K562 (cell line): ENCODE measurements at regions not wholly inside any gene's neighbourhood (a gene's known extent, or its start where the extent isn't known, plus 50 kb on each side); places are given as distances from the start of the nearest gene placed in this dataset.

Source experiments
- CBX2 ChIP-seq: fragments of 200-600 bp; sonication (generic); IDR thresholded peaks from one replicate; pipeline ENCODE4 v1.6.1; 2012; ENCODE audit warnings: mild to moderate bottlenecking, low read length, inconsistent platforms; ENCODE audit not compliant: insufficient read depth, poor library complexity, severe bottlenecking
- GATAD2B ChIP-seq: fragments of 450-650 bp; IDR thresholded peaks from 2 replicates; pipeline ENCODE4 v1.6.1; 2017; ENCODE audit warnings: mild to moderate bottlenecking, borderline replicate concordance
- KLF13 ChIP-seq: fragments of 450-650 bp; IDR thresholded peaks from 2 replicates; pipeline ENCODE4 v1.6.1; 2016; ENCODE audit warnings: missing genetic modification characterization, low read depth, mild to moderate bottlenecking, missing compliant biosample characterization, moderate library complexity, borderline replicate concordance
- KLF6 ChIP-seq: fragments of 250-450 bp; sonication (Bioruptor Pico); IDR thresholded peaks from 2 replicates; pipeline ENCODE4 v1.4.0; 2020; ENCODE audit warnings: mild to moderate bottlenecking, moderate library complexity, borderline replicate concordance
- MNT ChIP-seq, 2 experiments: fragments of 450-650 bp; conservative IDR thresholded peaks; 2 replicates each; pipeline ENCODE4 v1.6.1; 2017; ENCODE audit warnings: mild to moderate bottlenecking in 2 of 2, moderate library complexity in 2 of 2
- ZNF274 ChIP-seq: IDR thresholded peaks from 2 replicates; pipeline ENCODE4 v1.6.1; 2011; ENCODE audit warnings: low read depth, mild to moderate bottlenecking, low read length, moderate library complexity, borderline replicate concordance

GRCh38 chr5:64015824-64016223 is 53.6 kb upstream of the HTR1A start (continued):
- no peak for TF ChIP-seq ZNF274
- TF ChIP-seq KLF6 (CRISPR knock-in tag), result no peak
- no peak for TF ChIP-seq CBX2
- no peak for TF ChIP-seq MNT (conservative IDR thresholded peaks at IDR 0.05)
- no peak for TF ChIP-seq GATAD2B
- TF ChIP-seq KLF13 (tag), result no peak
